Brain microvascular endothelial cell (primary cell): ENCODE measurements at regions not wholly inside any gene's neighbourhood (a gene's known extent, or its start where the extent isn't known, plus 50 kb on each side); places are given as distances from the start of the nearest gene placed in this dataset.

Experiments
- DNase-seq: peaks from one replicate; pipeline ENCODE4 v3.0.0-alpha.2; 2020
- H3K27ac ChIP-seq: fragments of 250-450 bp; sonication (Bioruptor Pico); 2 replicates; pipeline ENCODE4 v1.5.1; 2020; ENCODE audit warnings: mild to moderate bottlenecking, moderate library complexity
- H3K27me3 ChIP-seq: fragments of 250-450 bp; sonication (Bioruptor Pico); replicated peaks from 2 replicates; pipeline ENCODE4 v1.5.1; 2020; ENCODE audit warnings: mild to moderate bottlenecking
- H3K36me3 ChIP-seq: fragments of 250-450 bp; sonication (Bioruptor Pico); replicated peaks from 2 replicates; pipeline ENCODE4 v1.5.1; 2020; ENCODE audit warnings: mild to moderate bottlenecking
- H3K4me3 ChIP-seq: 2 replicates; pipeline ENCODE4 v1.5.1; 2011; ENCODE audit warnings: low read depth, mild to moderate bottlenecking, control low read depth, low read length, moderate library complexity
- CTCF ChIP-seq: IDR thresholded peaks from 2 replicates; pipeline ENCODE4 v1.5.1; 2011; ENCODE audit warnings: low read depth, mild to moderate bottlenecking, moderate library complexity, low read length, control low read depth, inconsistent platforms; ENCODE audit errors: missing control alignments
- in situ Hi-C: cut with HindIII; loops from 2 replicates; pipeline ENCODE4 v1.10.0; 2017; ENCODE audit warnings: low sequenced_read_pairs, low pct_ligation_motif_present

GRCh38 chr19:32223595-32224370, 121.6 kb upstream of the ZNF507 start:
- no peaks in the 10 kb centered on the region for H3K36me3 ChIP-seq
- peaks cover 6% of the 10 kb centered on the region for H3K27me3 ChIP-seq
- DNase-seq, result no peak
- no peak for TF ChIP-seq CTCF
- no peak overlapping the region for H3K27ac ChIP-seq
- in situ Hi-C loops, result no loop called here
- no peak overlapping the region for H3K4me3 ChIP-seq

DNA sequence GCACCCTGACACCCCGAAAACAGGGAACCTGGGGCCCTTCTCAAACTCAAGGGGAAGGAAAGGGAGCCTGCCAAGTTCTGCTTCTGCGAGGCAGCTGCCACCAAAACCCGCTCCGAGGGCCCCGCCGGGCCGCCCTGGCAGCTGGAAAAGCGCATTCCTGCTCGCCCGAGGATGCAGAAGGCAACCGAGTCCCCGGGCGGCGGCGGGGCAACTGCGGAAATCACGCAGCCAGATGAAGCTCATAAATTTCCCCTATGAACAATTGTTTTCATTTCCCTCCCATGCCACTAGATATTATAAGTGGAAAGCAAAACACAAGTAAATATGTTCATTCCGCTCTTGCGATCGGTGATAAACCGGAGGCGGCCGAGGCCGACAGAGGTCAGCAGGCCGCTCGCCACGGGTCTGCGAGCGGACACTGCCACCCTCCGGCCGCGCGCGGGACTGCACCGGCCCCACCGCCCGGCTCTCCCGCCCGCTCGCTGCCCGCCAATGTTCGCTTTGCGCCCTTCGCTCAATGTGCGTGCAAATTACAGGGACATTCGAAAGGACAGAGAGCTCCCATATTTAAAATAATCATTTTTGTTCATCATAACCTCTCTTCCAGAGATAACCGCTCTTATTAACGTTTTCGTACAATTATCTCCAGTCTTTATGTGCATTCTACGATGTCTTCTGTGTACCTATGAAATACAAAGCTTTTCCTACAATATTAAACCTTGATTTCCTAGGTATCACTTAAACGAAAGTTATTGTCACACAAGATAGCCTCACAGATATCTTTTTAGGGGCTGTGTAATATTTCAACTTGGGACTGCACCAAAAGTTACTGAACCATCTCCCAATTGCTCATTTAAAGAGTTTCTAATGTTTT, 120.8 kb upstream of the ZNF507 start:
- DNase-seq, result peak; percentile 9
- H3K27me3 ChIP-seq, result peaks cover 6% of the 10 kb centered on the region
- in situ Hi-C loops, result no loop called here
- H3K4me3 ChIP-seq, result peak overlapping the region; percentile 29
- no peaks in the 10 kb centered on the region for H3K36me3 ChIP-seq
- peak; percentile 67 for TF ChIP-seq CTCF
- no peak overlapping the region for H3K27ac ChIP-seq

DNA sequence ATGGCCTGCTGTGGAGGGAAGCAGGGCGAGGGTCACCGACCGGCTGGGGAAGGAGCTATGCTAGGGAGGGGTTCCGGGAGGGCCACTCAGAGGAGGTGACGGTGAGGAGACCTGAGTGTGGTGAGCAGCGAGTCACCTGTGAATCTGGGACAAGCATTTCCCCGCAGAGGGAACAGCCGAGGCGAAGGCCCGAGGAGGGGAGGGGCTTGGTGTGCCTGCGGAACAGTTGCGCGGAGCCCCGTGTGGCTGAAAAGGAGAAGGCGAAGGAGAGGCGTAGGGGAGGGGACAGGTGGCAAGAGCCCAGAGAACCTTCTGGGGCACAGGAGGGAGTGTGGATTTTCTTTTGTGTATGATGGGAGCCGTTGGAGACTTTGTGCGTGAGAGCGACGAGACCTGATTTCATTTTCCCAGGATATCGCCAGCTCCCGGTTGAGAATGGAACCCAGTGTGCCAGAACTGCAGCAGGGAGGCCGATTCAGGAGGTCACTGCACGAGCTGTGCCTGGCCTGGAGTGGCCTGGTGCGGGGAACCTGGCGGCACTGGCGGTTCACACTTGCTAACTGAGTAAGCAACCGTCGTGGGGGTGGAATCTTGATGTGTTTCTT, 117.7 kb upstream of the ZNF507 start:
- in situ Hi-C loops, result no loop called here
- peaks cover 6% of the 10 kb centered on the region for H3K27me3 ChIP-seq
- no peak for DNase-seq
- H3K27ac ChIP-seq, result no peak overlapping the region
- no peak for TF ChIP-seq CTCF
- no peak overlapping the region for H3K4me3 ChIP-seq
- no peaks in the 10 kb centered on the region for H3K36me3 ChIP-seq

GRCh38 chr19:32230441-32230840, 115.0 kb upstream of the ZNF507 start:
- in situ Hi-C loops, result no loop called here
- Histone ChIP-seq H3K4me3 (no peak overlapping the region), H3K27ac (no peak overlapping the region), H3K27me3 (no peaks in the 10 kb centered on the region), H3K36me3 (no peaks in the 10 kb centered on the region)
- DNase-seq, result no peak
- TF ChIP-seq CTCF, result no peak

GRCh38 chr19:32231020-32231419, 114.4 kb upstream of the ZNF507 start:
- H3K36me3 ChIP-seq, result no peaks in the 10 kb centered on the region
- no peak overlapping the region for H3K4me3 ChIP-seq
- in situ Hi-C loops, result no loop called here
- DNase-seq, result no peak
- TF ChIP-seq CTCF, result no peak
- no peak overlapping the region for H3K27ac ChIP-seq
- H3K27me3 ChIP-seq, result no peaks in the 10 kb centered on the region
